Activated naive CD4-positive, alpha-beta T cell treated with anti-CD3 and anti-CD28 coated beads, Interleukin-2, amount 50 U/mL, for 16 hours (primary cell): ENCODE measurements at regions not wholly inside any gene's neighbourhood (a gene's known extent, or its start where the extent isn't known, plus 50 kb on each side); places are given as distances from the start of the nearest gene placed in this dataset.
"Not testable (repeated sequence)": the region's sequence is repeated elsewhere in the genome, so short reads cannot be mapped to it uniquely, and the experiment has no call there.

Experiments
- DNase-seq: peaks from one replicate; pipeline ENCODE4 v3.0.0-alpha.2; 2020

GRCh38 chr15:84550503-84550902, 50.3 kb upstream of the ZSCAN2 start:
- not testable (repeated sequence) for DNase-seq
